Colon (tissue), 2 donors: ENCODE measurements at regions not wholly inside any gene's neighbourhood (a gene's known extent, or its start where the extent isn't known, plus 50 kb on each side); places are given as distances from the start of the nearest gene placed in this dataset.
A peak's percentile ranks its signal among the peaks of the same experiment; 100 is the strongest.

Experiments
- FAIRE-seq: peaks from 2 replicates; lab custom pipeline; 2012; peaks lifted over from hg19 to GRCh38; lab: Jason Lieb, UNC
- donor health status: control.
- donor health status: control.

GRCh38 chr9:21669701-21670100 lies 132.7 kb upstream of the MTAP start:
- no peak for FAIRE-seq

GRCh38 chr9:21670374-21670773 lies 132.1 kb upstream of the MTAP start:
- FAIRE-seq, result no peak

- FAIRE-seq, result no peak
Measured at GRCh38 chr9:21672140-21672539, 130.3 kb upstream of the MTAP start.

GRCh38 chr9:21672761-21673160 lies 129.7 kb upstream of the MTAP start:
- no peak for FAIRE-seq

GRCh38 chr9:21674894-21675293 lies 127.5 kb upstream of the MTAP start:
- no peak for FAIRE-seq

- FAIRE-seq, result no peak
Measured at GRCh38 chr9:21677387-21677786, 125.0 kb upstream of the MTAP start.

GRCh38 chr9:21677834-21678233 lies 124.6 kb upstream of the MTAP start:
- no peak for FAIRE-seq

GRCh38 chr9:21679432-21679831 lies 123.0 kb upstream of the MTAP start:
- FAIRE-seq, result no peak

- no peak for FAIRE-seq
Measured at GRCh38 chr9:21680590-21680989, 121.8 kb upstream of the MTAP start.

GRCh38 chr9:21681641-21682040 lies 120.8 kb upstream of the MTAP start:
- FAIRE-seq, result no peak

- no peak for FAIRE-seq
Measured at GRCh38 chr9:21682381-21682780, 120.1 kb upstream of the MTAP start.

- no peak for FAIRE-seq
Measured at GRCh38 chr9:21682981-21683380, 119.5 kb upstream of the MTAP start.

- FAIRE-seq, result peak; percentile 10
Measured at GRCh38 chr9:21683484-21684175, 118.8 kb upstream of the MTAP start.

GRCh38 chr9:21684231-21684630 lies 118.2 kb upstream of the MTAP start:
- no peak for FAIRE-seq

GRCh38 chr9:21684831-21685362 lies 117.5 kb upstream of the MTAP start:
- no peak for FAIRE-seq

- no peak for FAIRE-seq
Measured at GRCh38 chr9:21685502-21685901, 116.9 kb upstream of the MTAP start.

- FAIRE-seq, result no peak
Measured at GRCh38 chr9:21686738-21687137, 115.7 kb upstream of the MTAP start.

GRCh38 chr9:21687351-21687750 lies 115.1 kb upstream of the MTAP start:
- FAIRE-seq, result no peak

GRCh38 chr9:21688108-21689102 lies 114.0 kb upstream of the MTAP start:
- FAIRE-seq, result no peak

- FAIRE-seq, result no peak
Measured at GRCh38 chr9:21689854-21690253, 112.6 kb upstream of the MTAP start.

- FAIRE-seq, result no peak
Measured at GRCh38 chr9:21690561-21690960, 111.9 kb upstream of the MTAP start.

- FAIRE-seq, result no peak
Measured at GRCh38 chr9:21692390-21692789, 110.0 kb upstream of the MTAP start.

GRCh38 chr9:21694424-21694823 lies 108.0 kb upstream of the MTAP start:
- FAIRE-seq, result no peak
